ENCODE measurements at regions not wholly inside any gene's neighbourhood (a gene's known extent, or its start where the extent isn't known, plus 50 kb on each side); places are given as distances from the start of the nearest gene placed in this dataset.
"Not testable (repeated sequence)": the region's sequence is repeated elsewhere in the genome, so short reads cannot be mapped to it uniquely, and the experiment has no call there.

DNA sequence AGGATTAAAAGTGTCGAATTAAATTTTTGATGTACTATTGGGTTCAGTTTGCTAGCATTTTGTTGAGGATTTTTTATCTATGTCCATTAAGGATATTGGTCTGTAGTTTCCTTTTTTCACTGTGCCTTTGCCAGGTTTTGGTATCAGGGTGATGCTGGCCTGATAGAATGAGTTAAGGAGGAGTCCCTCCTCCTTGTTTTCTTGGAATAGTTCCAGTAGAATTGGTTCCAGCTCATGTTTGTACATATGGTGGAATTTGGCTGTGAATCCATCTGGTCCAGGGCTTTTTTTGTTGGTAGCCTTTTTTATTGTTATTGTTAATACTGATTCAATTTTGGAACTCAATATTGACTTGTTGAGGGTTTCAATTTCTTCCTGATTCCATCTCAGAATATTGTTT, 141.8 kb downstream of the SIM1 start:
- in situ Hi-C loops (cut with HindIII; ENCODE audit: low sequenced_read_pairs) = no loop called here

- in situ Hi-C loops (cut with HindIII; ENCODE audit: low sequenced_read_pairs) = no loop called here
These were observed 144.0 kb downstream of the SIM1 start for GRCh38 chr6:100320686-100321085.

DNA sequence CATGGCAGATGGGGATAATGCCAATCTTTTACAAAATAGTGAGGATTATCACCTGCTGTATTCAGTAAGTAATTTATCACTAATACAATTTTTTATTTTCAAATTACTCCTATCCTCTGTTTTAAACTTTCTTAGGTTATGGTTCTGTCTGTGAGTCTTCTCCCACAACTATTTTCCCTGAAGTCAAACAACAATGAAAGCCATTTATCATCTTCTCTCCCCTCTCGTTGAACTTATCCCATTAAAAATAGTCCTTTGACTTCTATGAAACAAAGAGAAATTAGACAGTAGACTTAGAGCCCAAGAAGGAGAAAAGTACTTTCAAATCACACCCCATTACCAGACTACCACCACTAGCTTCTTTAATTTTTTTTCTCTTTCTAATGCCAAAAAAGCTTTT, 147.7 kb downstream of the SIM1 start:
- in situ Hi-C loops (cut with HindIII; ENCODE audit: low sequenced_read_pairs) = no loop called here

- in situ Hi-C loops (cut with HindIII; ENCODE audit: low sequenced_read_pairs) = no loop called here
These were observed 150.5 kb downstream of the SIM1 start for GRCh38 chr6:100314186-100314585.

- in situ Hi-C loops (cut with HindIII; ENCODE audit: low sequenced_read_pairs) = no loop called here
These were observed 152.9 kb downstream of the SIM1 start for GRCh38 chr6:100311707-100312251.

- in situ Hi-C loops (cut with HindIII; ENCODE audit: low sequenced_read_pairs) = no loop called here
These were observed 155.5 kb downstream of the SIM1 start for GRCh38 chr6:100309174-100309573.

DNA sequence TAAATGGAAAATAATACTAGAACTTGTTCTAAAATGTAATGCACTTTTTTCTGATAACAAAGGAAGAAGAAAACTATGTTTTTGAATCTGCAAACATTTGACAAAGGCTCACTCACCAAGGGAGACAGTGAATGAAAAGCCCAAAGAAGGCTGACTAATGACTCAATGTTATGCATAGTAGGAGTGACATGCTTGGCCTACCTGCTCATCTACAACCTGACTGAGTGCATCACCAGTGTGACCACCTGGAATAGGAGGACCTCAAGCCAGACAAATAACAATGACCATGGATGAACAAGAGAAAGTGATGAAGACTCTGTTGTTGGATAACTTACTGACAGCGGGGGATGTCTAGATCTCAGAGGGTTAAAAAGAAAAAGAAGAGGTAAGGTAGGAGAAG, 157.2 kb downstream of the SIM1 start:
- in situ Hi-C loops (cut with HindIII; ENCODE audit: low sequenced_read_pairs) = no loop called here

- in situ Hi-C loops (cut with HindIII; ENCODE audit: low sequenced_read_pairs) = no loop called here
These were observed 159.4 kb downstream of the SIM1 start for GRCh38 chr6:100305209-100305869.

- in situ Hi-C loops (cut with HindIII; ENCODE audit: low sequenced_read_pairs) = no loop called here
These were observed 160.1 kb downstream of the SIM1 start for GRCh38 chr6:100304575-100304974.

- in situ Hi-C loops (cut with HindIII; ENCODE audit: low sequenced_read_pairs) = no loop called here
These were observed 163.0 kb downstream of the SIM1 start for GRCh38 chr6:100301731-100302130.

- in situ Hi-C loops (cut with HindIII; ENCODE audit: low sequenced_read_pairs) = no loop called here
These were observed 164.4 kb downstream of the SIM1 start for GRCh38 chr6:100300221-100300736.

DNA sequence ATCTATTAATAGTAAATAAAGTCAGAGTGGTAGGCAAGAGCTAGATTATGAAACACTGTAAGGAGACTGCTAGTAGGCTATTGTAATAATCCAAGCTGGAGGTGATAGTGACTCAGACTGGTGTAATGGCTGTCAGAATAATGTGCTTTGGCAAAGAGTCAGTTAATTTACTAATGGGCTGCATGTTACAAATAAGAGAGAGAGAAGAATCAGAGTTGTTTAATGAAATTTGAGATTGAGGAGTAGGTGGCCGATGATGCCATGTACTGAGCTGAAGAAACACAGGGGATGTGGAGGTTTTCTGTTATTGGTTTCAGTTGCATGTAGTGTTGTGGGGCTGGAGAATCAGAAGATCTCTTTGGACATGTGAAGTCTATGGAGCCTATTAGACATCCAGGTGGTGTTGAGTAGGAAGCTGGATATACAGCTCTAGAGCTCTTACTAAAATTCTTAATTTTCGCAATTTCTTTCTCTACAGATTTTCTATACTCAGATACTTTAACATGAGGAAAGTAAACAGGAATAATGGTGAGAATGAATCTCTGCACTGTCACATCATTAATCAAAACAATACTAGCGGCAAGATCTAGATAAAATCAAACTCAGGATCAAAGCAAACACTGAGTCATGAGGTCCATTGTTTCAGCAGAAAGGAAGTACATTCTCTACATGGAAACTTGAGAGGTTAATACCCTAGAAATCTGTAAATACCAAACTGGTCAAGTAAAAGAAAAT, 167.7 kb downstream of the SIM1 start:
- in situ Hi-C loops (cut with HindIII; ENCODE audit: low sequenced_read_pairs) = no loop called here

DNA sequence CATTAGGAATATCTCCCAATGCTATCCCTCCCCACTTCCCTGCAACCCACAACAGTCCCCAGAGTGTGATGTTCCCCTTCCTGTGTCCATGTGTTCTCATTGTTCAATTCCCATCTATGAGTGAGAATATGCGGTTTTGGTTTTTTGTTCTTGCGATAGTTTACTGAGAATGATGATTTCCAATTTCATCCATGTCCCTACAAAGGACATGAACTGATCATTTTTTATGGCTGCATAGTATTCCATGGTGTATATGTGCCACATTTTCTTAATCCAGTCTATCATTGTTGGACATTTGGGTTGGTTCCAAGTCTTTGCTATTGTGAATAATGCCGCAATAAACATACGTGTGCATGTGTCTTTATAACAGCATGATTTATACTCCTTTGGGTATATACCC, 169.5 kb downstream of the SIM1 start:
- in situ Hi-C loops (cut with HindIII; ENCODE audit: low sequenced_read_pairs) = not testable (repeated sequence)

DNA sequence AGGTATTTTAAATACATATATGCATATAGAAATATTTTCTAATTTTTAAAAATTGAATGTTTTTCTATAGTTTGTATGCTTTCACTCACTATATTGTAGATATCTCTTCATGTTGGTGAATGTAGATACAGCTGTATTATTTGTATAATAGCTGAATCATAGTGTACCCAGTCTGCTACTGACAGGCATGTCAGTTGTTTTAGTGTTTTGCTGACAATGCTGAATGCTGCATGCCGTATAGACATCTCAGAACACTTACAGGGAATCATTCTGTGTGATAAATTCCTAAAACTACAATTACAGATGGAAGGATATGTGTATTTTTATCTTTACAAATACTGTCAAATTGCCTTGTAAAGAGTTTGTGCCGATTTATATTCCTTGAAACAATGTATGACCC, 175.4 kb downstream of the SIM1 start:
- in situ Hi-C loops (cut with HindIII; ENCODE audit: low sequenced_read_pairs) = no loop called here

GRCh38 chr6:100288311-100288710, 176.4 kb downstream of the SIM1 start:
- in situ Hi-C loops (cut with HindIII; ENCODE audit: low sequenced_read_pairs) = no loop called here

- in situ Hi-C loops (cut with HindIII; ENCODE audit: low sequenced_read_pairs) = no loop called here
These were observed 181.4 kb downstream of the SIM1 start for GRCh38 chr6:100283285-100283684.

- in situ Hi-C loops (cut with HindIII; ENCODE audit: low sequenced_read_pairs) = no loop called here
These were observed 183.2 kb downstream of the SIM1 start for GRCh38 chr6:100281471-100281901.

DNA sequence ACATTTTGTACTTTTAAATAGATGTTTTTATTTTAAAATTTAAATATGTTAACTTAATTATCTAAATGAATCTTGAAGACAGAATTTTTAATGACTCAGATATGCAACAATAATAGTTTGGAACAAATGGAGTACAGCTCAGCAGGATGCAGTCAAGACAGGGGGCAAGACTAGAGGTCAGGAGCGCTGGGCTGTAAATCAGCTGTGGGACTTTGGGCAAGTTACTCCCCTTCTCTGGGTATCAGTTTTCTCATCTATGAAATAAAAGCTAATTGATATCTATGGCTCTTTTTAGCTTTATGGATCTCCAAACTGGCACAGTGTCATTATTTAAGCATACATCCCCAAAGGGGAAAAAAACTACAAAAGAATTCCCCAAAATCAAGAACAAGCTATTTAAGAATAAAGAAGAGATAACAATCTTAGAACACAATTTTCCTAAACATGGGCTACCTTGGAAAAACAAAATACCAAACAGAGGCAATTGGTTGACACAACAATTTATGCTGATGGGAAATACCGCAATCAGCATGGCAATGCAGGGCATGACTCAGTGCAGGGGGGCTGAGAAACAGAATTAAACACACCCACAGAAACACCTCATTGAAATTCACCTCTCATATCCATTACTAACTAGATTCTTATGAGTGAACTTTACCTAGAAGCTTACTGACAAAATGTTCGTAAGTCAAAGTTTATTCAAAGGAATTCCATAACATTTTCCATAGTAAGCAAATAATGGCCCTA, 188.2 kb downstream of the SIM1 start:
- in situ Hi-C loops (cut with HindIII; ENCODE audit: low sequenced_read_pairs) = loop anchor here (5.0 kb wide), 1 partner anchor 94 kb away; no protein-coding TSS in a partner anchor

DNA sequence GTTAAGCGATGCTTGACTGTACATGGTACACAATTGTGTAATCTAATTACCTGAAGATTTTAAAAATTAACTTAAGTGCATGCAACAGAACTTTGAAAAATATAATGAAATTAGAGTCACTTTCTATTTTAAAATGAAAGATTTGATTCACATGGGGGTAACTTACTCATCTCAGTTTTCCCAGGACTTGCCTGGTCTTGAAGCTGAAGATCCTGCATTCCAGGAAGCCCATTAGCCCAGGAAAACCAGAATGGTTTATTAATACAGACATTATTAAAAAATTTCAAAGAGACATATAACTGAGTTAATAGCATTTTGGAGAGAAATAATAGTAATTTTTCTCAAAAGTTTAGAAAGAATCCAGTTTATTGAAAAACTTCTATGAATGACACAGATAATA, 190.6 kb downstream of the SIM1 start:
- in situ Hi-C loops (cut with HindIII; ENCODE audit: low sequenced_read_pairs) = no loop called here

- in situ Hi-C loops (cut with HindIII; ENCODE audit: low sequenced_read_pairs) = no loop called here
These were observed 193.1 kb downstream of the SIM1 start for GRCh38 chr6:100271625-100272024.

GRCh38 chr6:100271202-100271601, 193.5 kb downstream of the SIM1 start:
- in situ Hi-C loops (cut with HindIII; ENCODE audit: low sequenced_read_pairs) = no loop called here

Measured in endothelial cell of hepatic sinusoid (primary cell).